Keratinocyte (primary cell): ENCODE measurements at regions not wholly inside any gene's neighbourhood (a gene's known extent, or its start where the extent isn't known, plus 50 kb on each side); places are given as distances from the start of the nearest gene placed in this dataset.

ENCODE experiments used
- DNase-seq: peaks from one replicate; pipeline ENCODE4 v3.0.0-alpha.2; 2011; ENCODE audit warnings: low read depth, missing footprints, low spot score
- FAIRE-seq: peaks from 2 replicates; lab custom pipeline; 2011; peaks lifted over from hg19 to GRCh38; lab: Jason Lieb, UNC
- H2AFZ ChIP-seq: 2 replicates; pipeline ENCODE4 v1.6.0; 2012; ENCODE audit warnings: low read length, control low read depth, inconsistent platforms; ENCODE audit not compliant: control insufficient read depth
- H3K27ac ChIP-seq: 2 replicates; pipeline ENCODE4 v1.5.1; 2011; ENCODE audit warnings: low read length; ENCODE audit not compliant: control insufficient read depth, insufficient read depth
- H3K27me3 ChIP-seq: 3 replicates; pipeline ENCODE4 v1.6.0; 2011; ENCODE audit warnings: low read length; ENCODE audit not compliant: control insufficient read depth, insufficient read depth; ENCODE audit errors: extremely low read depth
- H3K36me3 ChIP-seq, 2 experiments: 2 replicates in 1 of 2; 3 replicates in 1 of 2; pipeline ENCODE4 v1.5.1; 2011; ENCODE audit warnings: low read length in 2 of 2, mild to moderate bottlenecking in 1 of 2; ENCODE audit not compliant: control insufficient read depth in 2 of 2, insufficient read depth in 2 of 2; ENCODE audit errors: extremely low read depth in 1 of 2
- H3K4me1 ChIP-seq: 3 replicates; pipeline ENCODE4 v1.5.1; 2011; ENCODE audit warnings: low read length; ENCODE audit not compliant: control insufficient read depth, insufficient read depth; ENCODE audit errors: extremely low read depth
- H3K4me2 ChIP-seq: 3 replicates; pipeline ENCODE4 v1.6.0; 2011; ENCODE audit warnings: low read depth, low read length; ENCODE audit not compliant: control insufficient read depth, insufficient read depth; ENCODE audit errors: extremely low read depth
- H3K4me3 ChIP-seq, 3 experiments: fragments of 200-600 bp in 1 of 3; sonication (generic) in 1 of 3; 2 replicates in 2 of 3; 3 replicates in 1 of 3; pipeline ENCODE4 v1.5.1; 2011 to 2016; ENCODE audit warnings: low read length in 3 of 3, mild to moderate bottlenecking in 3 of 3, control low read depth in 2 of 3, inconsistent platforms in 1 of 3, low read depth in 1 of 3, mixed read lengths in 1 of 3, mixed run types in 1 of 3, moderate library complexity in 1 of 3; ENCODE audit not compliant: control insufficient read depth in 2 of 3, insufficient read depth in 2 of 3; ENCODE audit errors: extremely low read depth in 1 of 3
- H3K79me2 ChIP-seq: 2 replicates; pipeline ENCODE4 v1.6.0; 2012; ENCODE audit warnings: low read length; ENCODE audit not compliant: control insufficient read depth, insufficient read depth
- H3K9ac ChIP-seq: 3 replicates; pipeline ENCODE4 v1.6.0; 2011; ENCODE audit warnings: low read length; ENCODE audit not compliant: control insufficient read depth, insufficient read depth; ENCODE audit errors: extremely low read depth
- H3K9me1 ChIP-seq: 3 replicates; pipeline ENCODE4 v1.6.0; 2011; ENCODE audit warnings: low read length; ENCODE audit not compliant: control insufficient read depth, insufficient read depth; ENCODE audit errors: extremely low read depth
- H3K9me3 ChIP-seq: 2 replicates; pipeline ENCODE4 v1.5.1; 2012; ENCODE audit warnings: low read depth, low read length; ENCODE audit not compliant: control insufficient read depth
- H4K20me1 ChIP-seq: 3 replicates; pipeline ENCODE4 v1.6.0; 2011; ENCODE audit warnings: low read length; ENCODE audit not compliant: control insufficient read depth, insufficient read depth; ENCODE audit errors: extremely low read depth
- EZH2 ChIP-seq: IDR thresholded peaks from one replicate; pipeline ENCODE4 v1.6.1; 2012; ENCODE audit warnings: inconsistent platforms, mild to moderate bottlenecking, low read length, moderate library complexity
- dilution Hi-C: fragments of 300-500 bp; cut with MboI; formaldehyde crosslinking; loops from one replicate; pipeline ENCODE4 v1.7.0; 2020; ENCODE audit warnings: low sequenced_read_pairs; ENCODE audit not compliant: extremely low pct_ligation_motif_present
- TF ChIP-seq, protein P1 (sequence below), 3 experiments: IDR thresholded peaks in 1 of 3; conservative IDR thresholded peaks in 1 of 3; optimal IDR thresholded peaks in 1 of 3; 2 replicates in 2 of 3; 3 replicates in 1 of 3; pipeline versions ENCODE3 to v1.5.1; 2011; ENCODE audit warnings: low read length in 3 of 3, mild to moderate bottlenecking in 3 of 3, moderate library complexity in 2 of 3, control low read depth in 1 of 3, inconsistent platforms in 1 of 3; ENCODE audit not compliant: insufficient read depth in 2 of 3; ENCODE audit errors: extremely low read depth in 1 of 3

DNA sequence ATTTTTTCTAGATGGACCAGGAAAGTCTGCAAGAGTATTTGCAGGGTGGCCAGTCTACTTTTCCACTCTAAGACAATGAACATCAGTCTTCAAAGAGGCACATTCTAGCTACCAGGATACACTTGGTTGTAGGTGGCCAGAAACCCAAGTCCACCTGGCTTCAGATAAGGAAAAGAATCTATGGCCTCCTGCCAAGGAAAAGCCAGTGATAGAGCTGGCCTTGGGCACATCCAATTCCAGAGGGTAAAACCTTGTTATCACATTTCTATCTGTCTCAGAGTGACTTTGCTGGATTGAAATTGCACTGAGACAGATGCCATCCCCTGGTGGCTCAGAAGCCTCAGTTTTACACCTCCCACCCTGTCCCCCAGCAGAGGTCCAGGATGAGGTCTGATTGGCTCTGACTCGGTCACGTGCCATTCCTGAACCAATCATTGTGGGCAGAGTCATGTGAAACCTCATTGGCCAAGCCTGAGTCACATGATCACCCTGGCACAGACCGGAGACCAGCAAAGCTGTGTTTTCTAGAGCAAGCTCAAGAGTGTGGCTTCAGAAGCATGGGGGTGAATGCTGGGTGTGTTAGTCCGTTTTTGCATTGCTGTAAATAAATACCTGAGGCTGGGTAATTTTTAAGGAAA lies 497.4 kb upstream of the SULF2 start:
- H3K4me3 ChIP-seq = no peak overlapping the region
- no peaks in the 10 kb centered on the region for H3K27me3 ChIP-seq
- no peaks in the 10 kb centered on the region for H3K4me1 ChIP-seq
- H3K27ac ChIP-seq = no peak overlapping the region
- no peak overlapping the region for H2AFZ ChIP-seq
- no peak for FAIRE-seq
- TF ChIP-seq EZH2 = no peak
- TF ChIP-seq, protein P1, sequence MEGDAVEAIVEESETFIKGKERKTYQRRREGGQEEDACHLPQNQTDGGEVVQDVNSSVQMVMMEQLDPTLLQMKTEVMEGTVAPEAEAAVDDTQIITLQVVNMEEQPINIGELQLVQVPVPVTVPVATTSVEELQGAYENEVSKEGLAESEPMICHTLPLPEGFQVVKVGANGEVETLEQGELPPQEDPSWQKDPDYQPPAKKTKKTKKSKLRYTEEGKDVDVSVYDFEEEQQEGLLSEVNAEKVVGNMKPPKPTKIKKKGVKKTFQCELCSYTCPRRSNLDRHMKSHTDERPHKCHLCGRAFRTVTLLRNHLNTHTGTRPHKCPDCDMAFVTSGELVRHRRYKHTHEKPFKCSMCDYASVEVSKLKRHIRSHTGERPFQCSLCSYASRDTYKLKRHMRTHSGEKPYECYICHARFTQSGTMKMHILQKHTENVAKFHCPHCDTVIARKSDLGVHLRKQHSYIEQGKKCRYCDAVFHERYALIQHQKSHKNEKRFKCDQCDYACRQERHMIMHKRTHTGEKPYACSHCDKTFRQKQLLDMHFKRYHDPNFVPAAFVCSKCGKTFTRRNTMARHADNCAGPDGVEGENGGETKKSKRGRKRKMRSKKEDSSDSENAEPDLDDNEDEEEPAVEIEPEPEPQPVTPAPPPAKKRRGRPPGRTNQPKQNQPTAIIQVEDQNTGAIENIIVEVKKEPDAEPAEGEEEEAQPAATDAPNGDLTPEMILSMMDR (optimal IDR thresholded peaks at IDR 0.05 in 1 of 3, IDR thresholded peaks at IDR 0.05 in 1 of 3, conservative IDR thresholded peaks at IDR 0.05 in 1 of 3; ENCODE audit: extremely low read depth in 1 of 3, insufficient read depth in 2 of 3, low read length in 3 of 3) = no peak
- no peaks in the 10 kb centered on the region for H4K20me1 ChIP-seq
- dilution Hi-C loops = loop anchor here (25.0 kb wide), 1 partner anchor 495 kb away; the partner anchor contains the start of gene SULF2
- no peaks in the 10 kb centered on the region for H3K36me3 ChIP-seq
- no peaks in the 10 kb centered on the region for H3K79me2 ChIP-seq
- no peaks in the 10 kb centered on the region for H3K9me3 ChIP-seq
- H3K9me1 ChIP-seq = no peaks in the 10 kb centered on the region
- no peak for DNase-seq
- H3K4me2 ChIP-seq = no peak overlapping the region
- no peak overlapping the region for H3K9ac ChIP-seq

DNA sequence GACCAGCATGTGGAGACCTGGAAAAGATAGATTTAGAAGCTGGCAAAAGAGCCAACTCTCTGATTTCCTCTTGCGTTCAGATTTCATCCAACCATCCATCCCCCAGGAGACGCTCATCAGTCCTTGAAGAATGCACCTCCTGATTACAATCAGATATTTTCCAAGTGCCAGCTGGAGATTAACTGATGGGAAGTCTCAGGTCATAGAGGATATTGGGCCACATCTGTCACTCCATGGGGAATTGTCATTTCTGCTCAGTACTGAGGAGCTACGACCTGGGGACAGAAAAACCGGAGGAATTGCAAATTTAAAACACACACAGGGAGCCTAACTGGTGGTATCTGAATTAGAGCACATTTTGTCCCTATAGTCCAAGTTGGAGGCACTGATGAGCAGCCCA lies 496.2 kb upstream of the SULF2 start:
- no peaks in the 10 kb centered on the region for H3K9me3 ChIP-seq
- H3K4me3 ChIP-seq = no peak overlapping the region
- no peak for FAIRE-seq

More for the DNA sequence above, 496.2 kb upstream of the SULF2 start:
- no peaks in the 10 kb centered on the region for H3K79me2 ChIP-seq
- peaks cover 9% of the 10 kb centered on the region for H3K4me1 ChIP-seq
- dilution Hi-C loops = loop anchor here (25.0 kb wide), 1 partner anchor 494 kb away; the partner anchor contains the start of gene SULF2
- H3K9me1 ChIP-seq = no peaks in the 10 kb centered on the region
- no peak for DNase-seq
- no peak for TF ChIP-seq EZH2
- TF ChIP-seq, protein P1 (optimal IDR thresholded peaks at IDR 0.05 in 1 of 3, IDR thresholded peaks at IDR 0.05 in 1 of 3, conservative IDR thresholded peaks at IDR 0.05 in 1 of 3; ENCODE audit: extremely low read depth in 1 of 3, insufficient read depth in 2 of 3, low read length in 3 of 3) = no peak
- H3K36me3 ChIP-seq = no peaks in the 10 kb centered on the region
- no peaks in the 10 kb centered on the region for H4K20me1 ChIP-seq
- H3K9ac ChIP-seq = no peak overlapping the region
- H3K27me3 ChIP-seq = no peaks in the 10 kb centered on the region
- H3K4me2 ChIP-seq = no peak overlapping the region
- H2AFZ ChIP-seq = no peak overlapping the region
- H3K27ac ChIP-seq = no peak overlapping the region
